ENCODE measurements at regions not wholly inside any gene's neighbourhood (a gene's known extent, or its start where the extent isn't known, plus 50 kb on each side); places are given as distances from the start of the nearest gene placed in this dataset.
A peak's percentile ranks its signal among the peaks of the same experiment; 100 is the strongest.

- no peak for DNase-seq
Observed at GRCh38 chr18:10231220-10231619, 223.2 kb upstream of the APCDD1 start.

GRCh38 chr18:10232062-10232461, 222.4 kb upstream of the APCDD1 start:
- DNase-seq, result peak in 1 of 2 experiments; percentile 40

- no peak for DNase-seq
Observed at GRCh38 chr18:10233082-10233875, 221.2 kb upstream of the APCDD1 start.

- no peak for DNase-seq
Observed at GRCh38 chr18:10234281-10234680, 220.2 kb upstream of the APCDD1 start.

GRCh38 chr18:10234912-10235660, 219.3 kb upstream of the APCDD1 start:
- DNase-seq, result no peak

- peak in 1 of 2 experiments; percentile 48 for DNase-seq
Observed at GRCh38 chr18:10235661-10235952, 218.8 kb upstream of the APCDD1 start.

- DNase-seq, result no peak
Observed at GRCh38 chr18:10239103-10239502, 215.3 kb upstream of the APCDD1 start.

GRCh38 chr18:10239991-10240634, 214.3 kb upstream of the APCDD1 start:
- DNase-seq, result no peak

- no peak for DNase-seq
Observed at GRCh38 chr18:10240973-10241372, 213.5 kb upstream of the APCDD1 start.

GRCh38 chr18:10241579-10241978, 212.9 kb upstream of the APCDD1 start:
- DNase-seq, result no peak

GRCh38 chr18:10242936-10243680, 211.3 kb upstream of the APCDD1 start:
- no peak for DNase-seq

GRCh38 chr18:10244341-10244740, 210.1 kb upstream of the APCDD1 start:
- DNase-seq, result no peak

- no peak for DNase-seq
Observed at GRCh38 chr18:10245031-10245845, 209.2 kb upstream of the APCDD1 start.

- DNase-seq, result no peak
Observed at GRCh38 chr18:10245846-10246175, 208.6 kb upstream of the APCDD1 start.

GRCh38 chr18:10247021-10247741, 207.3 kb upstream of the APCDD1 start:
- no peak for DNase-seq

- no peak for DNase-seq
Observed at GRCh38 chr18:10247742-10248082, 206.7 kb upstream of the APCDD1 start.

- no peak for DNase-seq
Observed at GRCh38 chr18:10248738-10249137, 205.7 kb upstream of the APCDD1 start.

GRCh38 chr18:10249270-10249669, 205.2 kb upstream of the APCDD1 start:
- no peak for DNase-seq

GRCh38 chr18:10249801-10250200, 204.6 kb upstream of the APCDD1 start:
- no peak for DNase-seq

GRCh38 chr18:10252494-10252893, 201.9 kb upstream of the APCDD1 start:
- no peak for DNase-seq

GRCh38 chr18:10252952-10253705, 201.3 kb upstream of the APCDD1 start:
- DNase-seq, result no peak

All from NCI-H2081 (cell line).